IMR-90 (cell line): ENCODE measurements at regions not wholly inside any gene's neighbourhood (a gene's known extent, or its start where the extent isn't known, plus 50 kb on each side); places are given as distances from the start of the nearest gene placed in this dataset.

Experiments
- ATAC-seq: fragments of 200-7000 bp; cut with Tn5 transposase; 2 replicates; pipeline ENCODE4 v1.9.1; 2020; ENCODE audit warnings: low read depth, mild to moderate bottlenecking, moderate library complexity
- BruUV-seq: library from RNA; stranded (reverse); fragments of 400-500 nt; replicated peaks from 2 replicates; lab custom pipeline; 2021; lab: Mats Ljungman, UMichigan
- CTCF ChIA-PET: fragments of 300-600 bp; formaldehyde crosslinking; extraction: SDS; loops from one replicate; lab custom pipeline; 2021; ENCODE audit warnings: antibody characterized with exemption; lab: Yijun Ruan, JAX
- POLR2A ChIA-PET: fragments of 300-600 bp; sonication (Branson Sonifier 250); formaldehyde crosslinking; loops from one replicate; lab custom pipeline; 2022; ENCODE audit warnings: antibody characterized with exemption; ENCODE audit not compliant: unreplicated experiment; lab: Charles Lee
- DNase-seq: peaks from one replicate; pipeline ENCODE4 v3.0.0; 2013
- H2AFZ ChIP-seq: replicated peaks from 2 replicates; pipeline ENCODE3; 2013; ENCODE audit warnings: low read length, mild to moderate bottlenecking; ENCODE audit not compliant: poor library complexity
- H2AK5ac ChIP-seq: 2 replicates; pipeline ENCODE4 v1.6.1; 2013; ENCODE audit warnings: low read depth, low read length, inconsistent platforms
- H2AK9ac ChIP-seq: replicated peaks from 2 replicates; pipeline ENCODE3; 2013; ENCODE audit warnings: mild to moderate bottlenecking, low read depth, low read length, moderate library complexity; ENCODE audit not compliant: poor library complexity
- H2BK120ac ChIP-seq: 2 replicates; pipeline ENCODE4 v1.6.1; 2013; ENCODE audit warnings: low read depth, low read length, inconsistent platforms
- H2BK15ac ChIP-seq: 3 replicates; pipeline ENCODE4 v1.6.1; 2013; ENCODE audit warnings: low read depth, low read length, inconsistent platforms
- H2BK20ac ChIP-seq: 2 replicates; pipeline ENCODE4 v1.6.1; 2013; ENCODE audit warnings: low read depth, mild to moderate bottlenecking, inconsistent platforms, low read length, moderate library complexity
- H2BK5ac ChIP-seq: 2 replicates; pipeline ENCODE4 v1.6.1; 2013; ENCODE audit warnings: mild to moderate bottlenecking, low read depth, low read length, inconsistent platforms; ENCODE audit not compliant: poor library complexity, severe bottlenecking
- H3K14ac ChIP-seq: replicated peaks from 2 replicates; pipeline ENCODE4 v1.6.1; 2013; ENCODE audit warnings: low read depth, low read length, inconsistent platforms
- H3K18ac ChIP-seq: 2 replicates; pipeline ENCODE4 v1.6.1; 2013; ENCODE audit warnings: low read depth, low read length, control low read depth
- H3K23ac ChIP-seq: 2 replicates; pipeline ENCODE4 v1.6.1; 2013; ENCODE audit warnings: low read depth, low read length, inconsistent platforms
- H3K27ac ChIP-seq: 2 replicates; pipeline ENCODE4 v1.5.1; 2013; ENCODE audit warnings: mild to moderate bottlenecking, control low read depth, low read length; ENCODE audit not compliant: insufficient read depth
- H3K27me3 ChIP-seq: 2 replicates; pipeline ENCODE4 v1.6.1; 2013; ENCODE audit warnings: low read length; ENCODE audit not compliant: control insufficient read depth, insufficient read depth
- H3K36me3 ChIP-seq: 2 replicates; pipeline ENCODE4 v1.6.1; 2013; ENCODE audit warnings: low read length, mixed read lengths; ENCODE audit not compliant: control insufficient read depth, insufficient read depth
- H3K4ac ChIP-seq: 2 replicates; pipeline ENCODE4 v1.6.1; 2013; ENCODE audit warnings: low read depth, low read length, inconsistent platforms
- H3K4me1 ChIP-seq: 2 replicates; pipeline ENCODE4 v1.6.1; 2013; ENCODE audit warnings: low read length, mixed read lengths; ENCODE audit not compliant: control insufficient read depth, insufficient read depth
- H3K4me2 ChIP-seq: 2 replicates; pipeline ENCODE4 v1.6.1; 2013; ENCODE audit warnings: low read depth, mild to moderate bottlenecking, control low read depth, low read length, moderate library complexity
- H3K4me3 ChIP-seq: 2 replicates; pipeline ENCODE4 v1.5.1; 2013; ENCODE audit warnings: low read depth, mild to moderate bottlenecking, control low read depth, low read length, moderate library complexity; ENCODE audit not compliant: insufficient read depth
- H3K56ac ChIP-seq: 2 replicates; pipeline ENCODE4 v1.6.1; 2013; ENCODE audit warnings: low read length, inconsistent platforms; ENCODE audit not compliant: insufficient read depth; ENCODE audit errors: extremely low read depth
- H3K79me1 ChIP-seq, 2 experiments: 2 replicates each; pipeline ENCODE4 v1.6.1; 2013; ENCODE audit warnings: low read length in 2 of 2, inconsistent platforms in 1 of 2, low read depth in 1 of 2
- H3K9ac ChIP-seq: 2 replicates; pipeline ENCODE4 v1.6.1; 2013; ENCODE audit warnings: low read depth, low read length, control low read depth
- H3K9me1 ChIP-seq: 2 replicates; pipeline ENCODE4 v1.6.1; 2013; ENCODE audit warnings: low read length, inconsistent platforms; ENCODE audit not compliant: insufficient read depth
- H3K9me3 ChIP-seq: 2 replicates; pipeline ENCODE4 v1.6.1; 2013; ENCODE audit warnings: low read length; ENCODE audit not compliant: control insufficient read depth, insufficient read depth
- H4K20me1 ChIP-seq: 2 replicates; pipeline ENCODE4 v1.6.1; 2013; ENCODE audit warnings: low read length, inconsistent platforms; ENCODE audit not compliant: insufficient read depth
- H4K5ac ChIP-seq: 2 replicates; pipeline ENCODE4 v1.6.1; 2013; ENCODE audit warnings: mild to moderate bottlenecking, low read depth, low read length, control low read depth
- H4K8ac ChIP-seq, 2 experiments: 2 replicates each; pipeline ENCODE4 v1.6.1; 2013; ENCODE audit warnings: low read depth in 2 of 2, low read length in 2 of 2, control low read depth in 1 of 2, inconsistent platforms in 1 of 2
- H4K91ac ChIP-seq: 2 replicates; pipeline ENCODE4 v1.6.1; 2013; ENCODE audit warnings: low read depth, low read length, inconsistent platforms; ENCODE audit not compliant: insufficient read depth
- BHLHE40 ChIP-seq: fragments of 150-350 bp; IDR thresholded peaks from 2 replicates; pipeline ENCODE4 v1.6.1; 2016; ENCODE audit warnings: mild to moderate bottlenecking, low read depth, low read length
- CEBPB ChIP-seq: IDR thresholded peaks from 2 replicates; pipeline ENCODE4 v1.6.1; 2012; ENCODE audit warnings: low read depth, low read length, improper control_type of control experiment
- CHD1 ChIP-seq: IDR thresholded peaks from 2 replicates; pipeline ENCODE4 v1.6.1; 2012; ENCODE audit warnings: low read depth, low read length, improper control_type of control experiment
- CTCF ChIP-seq: conservative IDR thresholded peaks from 2 replicates; pipeline ENCODE4 v1.5.1; 2012; ENCODE audit warnings: mild to moderate bottlenecking, low read depth, low read length, improper control_type of control experiment
- ELK1 ChIP-seq: fragments of 150-350 bp; IDR thresholded peaks from 2 replicates; pipeline ENCODE4 v1.6.1; 2016; ENCODE audit warnings: low read depth, mild to moderate bottlenecking, low read length, moderate library complexity, borderline replicate concordance
- FOS ChIP-seq: fragments of 150-350 bp; IDR thresholded peaks from 2 replicates; pipeline ENCODE4 v1.6.1; 2016; ENCODE audit warnings: low read depth, low read length
- MAFK ChIP-seq: IDR thresholded peaks from 2 replicates; pipeline ENCODE4 v1.6.1; 2012; ENCODE audit warnings: low read depth, low read length, improper control_type of control experiment
- MAZ ChIP-seq: IDR thresholded peaks from 2 replicates; pipeline ENCODE4 v1.6.1; 2012; ENCODE audit warnings: low read depth, mild to moderate bottlenecking, low read length, improper control_type of control experiment, moderate library complexity, borderline replicate concordance
- MXI1 ChIP-seq: IDR thresholded peaks from 2 replicates; pipeline ENCODE4 v1.6.1; 2012; ENCODE audit warnings: low read depth, mild to moderate bottlenecking, low read length, moderate library complexity, borderline replicate concordance
- NFE2L2 ChIP-seq: fragments of 150-350 bp; IDR thresholded peaks from 2 replicates; pipeline ENCODE4 v1.6.1; 2016; ENCODE audit warnings: low read depth, mild to moderate bottlenecking, low read length
- POLR2A ChIP-seq: IDR thresholded peaks from 2 replicates; pipeline ENCODE4 v1.6.1; 2012; ENCODE audit warnings: mild to moderate bottlenecking, low read depth, low read length
- RAD21 ChIP-seq: IDR thresholded peaks from 2 replicates; pipeline ENCODE4 v1.6.1; 2012; ENCODE audit warnings: low read length, improper control_type of control experiment
- RCOR1 ChIP-seq: IDR thresholded peaks from 2 replicates; pipeline ENCODE4 v1.6.1; 2012; ENCODE audit warnings: mild to moderate bottlenecking, low read length, improper control_type of control experiment; ENCODE audit not compliant: insufficient replicate concordance
- RFX5 ChIP-seq: IDR thresholded peaks from 2 replicates; pipeline ENCODE4 v1.8.0; 2012; ENCODE audit warnings: low read depth, mild to moderate bottlenecking, low read length, moderate library complexity
- SMC3 ChIP-seq: fragments of 150-350 bp; IDR thresholded peaks from 2 replicates; pipeline ENCODE4 v1.6.1; 2016; ENCODE audit warnings: low read depth, mild to moderate bottlenecking, antibody characterized with exemption, low read length, moderate library complexity
- USF2 ChIP-seq: fragments of 150-350 bp; IDR thresholded peaks from 2 replicates; pipeline ENCODE4 v1.6.1; 2017; ENCODE audit warnings: mild to moderate bottlenecking, antibody characterized with exemption, low read length, low read depth
- WGBS, 2 experiments: methylation state at CpG; one replicate each; pipeline versions ENCODE4 v1.1.5 to v1.1.7; 2013; ENCODE audit warnings: missing lambda C conversion rate in 2 of 2; ENCODE audit not compliant: insufficient read length in 1 of 2; ENCODE audit errors: extremely low coverage in 2 of 2; 5-methylcytosine and 5-hydroxymethylcytosine counted together
- dilution Hi-C: fragments of 300-500 bp; cut with HindIII; formaldehyde crosslinking; loops from one replicate; pipeline ENCODE4 v1.14.3; 2018; ENCODE audit warnings: low sequenced_read_pairs; ENCODE audit not compliant: unreplicated experiment
- in situ Hi-C: fragments of 300-500 bp; cut with MboI; formaldehyde crosslinking; loops from 3 replicates; pipeline ENCODE4 v1.14.3; 2019; ENCODE audit warnings: low sequenced_read_pairs, inconsistent platforms, mixed read lengths
- intact Hi-C: fragments of 100-400 bp; cut with micrococcal nuclease; formaldehyde crosslinking; loops from 2 replicates; pipeline ENCODE4 v1.10.0; 2022

- Histone ChIP-seq H2BK15ac (no peak overlapping the region), H2BK20ac (no peak overlapping the region), H3K4me3 (no peak overlapping the region), H3K36me3 (no peaks in the 10 kb centered on the region), H4K20me1 (no peaks in the 10 kb centered on the region), H3K9me3 (no peaks in the 10 kb centered on the region), H3K18ac (no peak overlapping the region), H3K4ac (no peak overlapping the region), H3K9ac (no peak overlapping the region), H3K23ac (no peak overlapping the region), H2AK5ac (no peak overlapping the region), H2BK5ac (no peak overlapping the region), H2AK9ac (no peak overlapping the region), H3K9me1 (no peaks in the 10 kb centered on the region), H3K27ac (no peak overlapping the region), H3K4me2 (no peak overlapping the region), H3K14ac (no peak overlapping the region), H4K91ac (no peak overlapping the region), H3K56ac (no peak overlapping the region), H2AFZ (no peak overlapping the region), H3K4me1 (no peaks in the 10 kb centered on the region), H4K5ac (no peak overlapping the region), H3K79me1 (no peaks in the 10 kb centered on the region), H4K8ac (no peak overlapping the region), H2BK120ac (no peak overlapping the region), H3K27me3 (no peaks in the 10 kb centered on the region)
- no peak for TF ChIP-seq MAFK
- TF ChIP-seq CTCF = no peak
- no peak for TF ChIP-seq CEBPB
- no peak for TF ChIP-seq ELK1
- no peak for TF ChIP-seq RFX5
- TF ChIP-seq FOS = no peak
- no peak for TF ChIP-seq NFE2L2
- no peak for TF ChIP-seq MXI1
- no peak for TF ChIP-seq RCOR1
- TF ChIP-seq BHLHE40 = no peak
- no peak for TF ChIP-seq SMC3
- TF ChIP-seq USF2 = no peak
- TF ChIP-seq MAZ = no peak
- no peak for TF ChIP-seq POLR2A
- no peak for TF ChIP-seq RAD21
- no peak for TF ChIP-seq CHD1
- intact Hi-C loops = no loop called here
- WGBS, 2 experiments = no CpG with 5 or more reads among the region's 4 CpGs
- no TSS peak for BruUV-seq
- ChIA-PET CTCF (no interaction called here), POLR2A (no interaction called here)
- ATAC-seq = no peak
- DNase-seq = no peak
- dilution Hi-C loops = no loop called here
- in situ Hi-C loops = no loop called here
Measured at GRCh38 chr16:49204191-49204590, 77.4 kb downstream of the CBLN1 start.
